ENCODE measurements at regions not wholly inside any gene's neighbourhood (a gene's known extent, or its start where the extent isn't known, plus 50 kb on each side); places are given as distances from the start of the nearest gene placed in this dataset.

DNA sequence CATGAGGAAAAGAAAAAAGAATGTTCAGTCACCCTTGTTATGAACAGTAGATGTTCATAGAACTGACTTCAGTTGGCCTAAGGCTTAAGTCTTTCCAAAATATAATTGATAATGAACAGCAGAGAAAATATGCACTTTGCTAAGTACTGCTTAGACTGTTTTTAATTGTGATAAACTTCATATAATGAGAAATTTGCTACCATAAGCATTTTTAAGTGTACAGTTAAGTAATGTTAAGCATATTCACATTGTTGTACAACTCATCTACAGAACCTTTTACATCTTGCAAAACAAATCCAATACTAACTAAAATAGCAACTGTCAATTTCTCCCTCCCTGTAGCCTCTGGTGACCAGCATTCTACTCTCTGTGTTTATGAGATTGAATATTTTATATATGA lies 792.2 kb upstream of the LCORL start:
- TF ChIP-seq, protein P1, sequence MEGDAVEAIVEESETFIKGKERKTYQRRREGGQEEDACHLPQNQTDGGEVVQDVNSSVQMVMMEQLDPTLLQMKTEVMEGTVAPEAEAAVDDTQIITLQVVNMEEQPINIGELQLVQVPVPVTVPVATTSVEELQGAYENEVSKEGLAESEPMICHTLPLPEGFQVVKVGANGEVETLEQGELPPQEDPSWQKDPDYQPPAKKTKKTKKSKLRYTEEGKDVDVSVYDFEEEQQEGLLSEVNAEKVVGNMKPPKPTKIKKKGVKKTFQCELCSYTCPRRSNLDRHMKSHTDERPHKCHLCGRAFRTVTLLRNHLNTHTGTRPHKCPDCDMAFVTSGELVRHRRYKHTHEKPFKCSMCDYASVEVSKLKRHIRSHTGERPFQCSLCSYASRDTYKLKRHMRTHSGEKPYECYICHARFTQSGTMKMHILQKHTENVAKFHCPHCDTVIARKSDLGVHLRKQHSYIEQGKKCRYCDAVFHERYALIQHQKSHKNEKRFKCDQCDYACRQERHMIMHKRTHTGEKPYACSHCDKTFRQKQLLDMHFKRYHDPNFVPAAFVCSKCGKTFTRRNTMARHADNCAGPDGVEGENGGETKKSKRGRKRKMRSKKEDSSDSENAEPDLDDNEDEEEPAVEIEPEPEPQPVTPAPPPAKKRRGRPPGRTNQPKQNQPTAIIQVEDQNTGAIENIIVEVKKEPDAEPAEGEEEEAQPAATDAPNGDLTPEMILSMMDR (IDR thresholded peaks at IDR 0.05; ENCODE audit: extremely low read depth, missing control alignments): no peak
- DNase-seq (ENCODE audit: low spot score): no peak

DNA sequence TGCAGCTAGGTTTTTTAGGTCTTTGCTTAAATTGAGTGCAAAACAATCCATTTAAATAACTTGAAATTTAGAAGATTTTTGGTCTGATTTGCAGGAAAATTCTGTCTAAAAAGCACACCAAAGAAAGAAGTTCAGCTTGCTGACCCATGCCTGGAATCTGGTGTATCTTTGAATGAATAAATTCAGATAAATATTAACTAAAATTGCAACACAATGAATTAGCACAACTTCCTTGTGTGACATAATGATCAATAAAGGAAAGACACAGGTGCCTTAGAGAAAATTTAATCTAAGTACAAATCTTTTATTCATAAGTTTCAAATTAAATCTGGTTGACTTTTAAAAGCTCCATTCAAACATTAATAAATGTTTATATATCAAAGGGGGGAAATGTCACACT lies 791.5 kb upstream of the LCORL start:
- DNase-seq (ENCODE audit: low spot score): no peak
- TF ChIP-seq, protein P1 (IDR thresholded peaks at IDR 0.05; ENCODE audit: extremely low read depth, missing control alignments): no peak

DNA sequence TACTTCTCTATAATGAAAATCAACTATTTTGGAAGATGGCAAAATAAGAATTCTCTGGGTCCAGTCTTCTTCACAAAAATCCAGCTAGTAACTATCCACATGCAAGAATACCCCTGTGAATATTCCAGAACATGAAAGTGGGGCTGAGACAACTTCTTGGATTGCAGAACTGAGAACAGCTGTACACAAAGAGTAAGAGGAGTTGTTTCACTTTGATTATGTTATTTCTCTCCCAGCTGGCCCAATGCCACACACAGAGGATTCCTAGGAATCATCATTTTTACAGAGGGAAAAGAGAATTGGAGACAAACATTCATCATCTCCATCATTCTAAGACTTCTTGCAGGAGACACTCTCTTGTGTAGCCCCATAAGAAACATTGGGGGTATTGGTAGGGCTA lies 782.2 kb upstream of the LCORL start:
- TF ChIP-seq, protein P1 (IDR thresholded peaks at IDR 0.05; ENCODE audit: extremely low read depth, missing control alignments): no peak
- DNase-seq (ENCODE audit: low spot score): no peak

DNA sequence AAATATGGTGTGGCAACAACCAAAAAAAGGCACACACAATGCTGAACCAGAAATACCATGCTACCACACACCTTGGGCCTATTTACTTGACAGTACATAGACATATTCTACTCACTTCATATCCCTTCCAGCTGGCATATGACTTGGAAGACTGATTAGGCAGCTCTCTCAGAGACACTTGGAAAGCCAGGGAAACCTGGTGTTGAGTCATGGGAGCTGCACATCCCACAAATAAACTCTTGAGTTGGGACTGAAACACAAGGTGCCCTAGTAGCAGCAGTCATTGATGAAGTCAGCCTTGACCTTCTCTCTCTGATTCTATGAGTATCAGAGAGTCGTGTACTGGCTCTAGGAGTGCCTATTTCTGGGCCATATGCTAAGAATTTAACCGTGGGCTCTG lies 776.6 kb upstream of the LCORL start:
- no peak for DNase-seq (ENCODE audit: low spot score)

DNA sequence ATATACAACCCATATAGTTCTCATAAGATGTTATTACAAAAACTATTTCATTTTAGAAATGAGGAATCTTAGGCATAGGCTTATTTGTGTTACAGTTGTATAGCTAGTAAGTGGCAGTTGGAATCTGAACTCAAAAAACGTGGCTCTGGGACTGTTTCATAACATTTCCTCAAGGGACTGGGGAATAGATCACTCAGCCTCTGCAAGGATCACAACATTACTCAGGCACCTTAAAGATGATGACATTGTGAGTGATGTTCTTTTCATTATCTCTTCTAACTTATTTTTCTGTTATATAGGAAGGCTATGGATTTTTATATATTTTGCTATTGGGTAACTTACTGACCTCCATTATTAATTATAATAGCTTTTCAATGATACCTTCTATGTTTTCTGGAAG lies 774.2 kb upstream of the LCORL start:
- DNase-seq (ENCODE audit: low spot score): no peak
- TF ChIP-seq, protein P1 (IDR thresholded peaks at IDR 0.05; ENCODE audit: extremely low read depth, missing control alignments): no peak

More for the DNA sequence above, 776.6 kb upstream of the LCORL start:
- TF ChIP-seq, protein P1 (IDR thresholded peaks at IDR 0.05; ENCODE audit: extremely low read depth, missing control alignments): no peak

DNA sequence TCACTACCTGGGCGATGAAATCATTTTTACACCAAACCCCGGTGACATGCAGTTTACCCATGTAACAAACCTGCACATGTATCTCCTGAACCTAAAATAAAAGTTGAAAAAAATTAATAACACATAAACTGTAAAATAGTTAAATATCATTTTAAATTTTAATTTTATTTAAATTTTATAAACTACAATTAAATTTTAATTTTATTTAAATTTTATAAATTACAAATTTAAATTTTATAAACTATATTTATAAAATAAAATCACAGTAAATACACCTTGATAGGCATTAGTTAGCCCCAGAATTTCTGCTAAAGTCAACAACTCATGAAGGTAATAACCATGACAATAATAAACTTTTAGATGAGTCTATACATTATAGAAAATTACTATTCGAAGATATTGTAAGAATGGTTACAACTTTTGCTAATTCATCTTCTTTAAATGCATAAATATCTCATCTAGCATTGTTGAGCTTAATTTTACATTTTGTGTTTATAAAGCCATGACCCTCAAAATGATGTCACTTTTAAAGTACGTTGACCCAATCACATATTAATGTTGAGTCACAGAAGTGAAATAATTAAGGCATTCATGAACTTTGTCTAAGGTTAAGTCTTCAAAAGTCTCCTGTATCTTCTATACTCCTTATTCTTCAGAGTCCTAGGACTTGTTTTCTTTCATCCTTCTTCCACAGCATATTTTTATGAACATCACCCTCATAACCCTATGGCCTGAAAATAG lies 755.8 kb upstream of the LCORL start:
- no peak for DNase-seq (ENCODE audit: low spot score)
- TF ChIP-seq, protein P1 (IDR thresholded peaks at IDR 0.05; ENCODE audit: extremely low read depth, missing control alignments): no peak

DNA sequence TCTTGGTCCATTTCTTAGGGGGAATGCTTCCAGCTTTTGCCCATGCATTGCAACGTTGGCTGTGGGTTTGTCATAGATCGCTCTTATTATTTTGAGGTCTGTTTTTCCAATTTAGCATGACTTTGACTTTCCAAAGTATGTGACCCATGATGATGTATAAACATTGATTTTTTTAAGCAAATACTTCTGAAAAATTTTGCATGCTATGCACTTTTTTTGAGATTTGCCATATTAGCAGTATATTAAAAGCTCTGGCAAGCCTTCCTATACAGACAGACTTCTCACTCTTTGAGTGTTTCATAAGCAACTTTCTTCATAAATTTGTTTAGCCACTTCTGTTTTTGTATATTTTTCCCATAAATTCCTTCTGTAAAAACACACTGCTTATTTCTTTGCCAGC lies 746.4 kb upstream of the LCORL start:
- TF ChIP-seq, protein P1 (IDR thresholded peaks at IDR 0.05; ENCODE audit: extremely low read depth, missing control alignments): no peak
- no peak for DNase-seq (ENCODE audit: low spot score)
